NOMO-1 (cell line): ENCODE measurements at regions not wholly inside any gene's neighbourhood (a gene's known extent, or its start where the extent isn't known, plus 50 kb on each side); places are given as distances from the start of the nearest gene placed in this dataset.

ENCODE experiments used
- DNase-seq, 2 experiments: peaks; one replicate each; lab custom pipeline; 2025; ENCODE audit not compliant: unreplicated experiment in 2 of 2; lab: John Stamatoyannopoulos, UW

- no peak for DNase-seq
These were observed 439.6 kb downstream of the CDH8 start for GRCh38 chr16:61596655-61597054.

- no peak for DNase-seq
These were observed 440.6 kb downstream of the CDH8 start for GRCh38 chr16:61595605-61596004.

GRCh38 chr16:61590577-61590976 lies 445.7 kb downstream of the CDH8 start:
- no peak for DNase-seq

- DNase-seq, result no peak
These were observed 448.7 kb downstream of the CDH8 start for GRCh38 chr16:61587526-61587925.

- DNase-seq, result no peak
These were observed 454.7 kb downstream of the CDH8 start for GRCh38 chr16:61581417-61582046.

- DNase-seq, result no peak
These were observed 455.7 kb downstream of the CDH8 start for GRCh38 chr16:61580579-61580978.

GRCh38 chr16:61579195-61579594 lies 457.0 kb downstream of the CDH8 start:
- no peak for DNase-seq

GRCh38 chr16:61576476-61576875 lies 459.8 kb downstream of the CDH8 start:
- DNase-seq, result no peak

- no peak for DNase-seq
These were observed 460.6 kb downstream of the CDH8 start for GRCh38 chr16:61575617-61576016.

- no peak for DNase-seq
These were observed 467.2 kb downstream of the CDH8 start for GRCh38 chr16:61569028-61569427.

GRCh38 chr16:61564716-61565115 lies 471.5 kb downstream of the CDH8 start:
- DNase-seq, result no peak

GRCh38 chr16:61555718-61556441 lies 480.4 kb downstream of the CDH8 start:
- no peak for DNase-seq

- no peak for DNase-seq
These were observed 486.9 kb downstream of the CDH8 start for GRCh38 chr16:61549327-61549726.

GRCh38 chr16:61547626-61548025 lies 488.6 kb downstream of the CDH8 start:
- DNase-seq, result no peak

GRCh38 chr16:61544165-61544564 lies 492.1 kb downstream of the CDH8 start:
- DNase-seq, result no peak

GRCh38 chr16:61540216-61540615 lies 496.0 kb downstream of the CDH8 start:
- DNase-seq, result no peak

- no peak for DNase-seq
These were observed 505.5 kb downstream of the CDH8 start for GRCh38 chr16:61530697-61531096.

GRCh38 chr16:61500851-61501250 lies 535.4 kb downstream of the CDH8 start:
- no peak for DNase-seq

GRCh38 chr16:61480250-61480649 lies 556.0 kb downstream of the CDH8 start:
- DNase-seq, result no peak

GRCh38 chr16:61471737-61472136 lies 564.5 kb downstream of the CDH8 start:
- no peak for DNase-seq

GRCh38 chr16:61471023-61471422 lies 565.2 kb downstream of the CDH8 start:
- DNase-seq, result no peak

GRCh38 chr16:61465285-61465684 lies 571.0 kb downstream of the CDH8 start:
- no peak for DNase-seq

- DNase-seq, result no peak
These were observed 576.2 kb downstream of the CDH8 start for GRCh38 chr16:61460020-61460419.
